ENCODE measurements at regions not wholly inside any gene's neighbourhood (a gene's known extent, or its start where the extent isn't known, plus 50 kb on each side); places are given as distances from the start of the nearest gene placed in this dataset.

- TF ChIP-seq CTCF (IDR thresholded peaks at IDR 0.05) (no peak), EZH2 (IDR thresholded peaks at IDR 0.05) (no peak)
These were observed 233.7 kb downstream of the TLE1 start for GRCh38 chr9:81455462-81456219.

Data from neural progenitor cell (in vitro differentiated cells).